SK-MEL-5 (cell line): ENCODE measurements at regions not wholly inside any gene's neighbourhood (a gene's known extent, or its start where the extent isn't known, plus 50 kb on each side); places are given as distances from the start of the nearest gene placed in this dataset.
A peak's percentile ranks its signal among the peaks of the same experiment; 100 is the strongest.
"Not testable (repeated sequence)": the region's sequence is repeated elsewhere in the genome, so short reads cannot be mapped to it uniquely, and the experiment has no call there.

Source experiments
- DNase-seq: peaks from one replicate; pipeline ENCODE4 v3.0.0-alpha.2; 2016; ENCODE audit warnings: low read depth, low spot score
- in situ Hi-C: cut with HindIII; loops from 2 replicates; pipeline ENCODE4 v1.10.0; 2016; ENCODE audit warnings: low sequenced_read_pairs, high pct_unique_total_duplicates, low pct_unique_long_range_greater_than_20kb

GRCh38 chr12:74018849-74019248, 518.8 kb upstream of the ATXN7L3B start:
- no peak for DNase-seq
- in situ Hi-C loops = no loop called here

- peak; percentile 93 for DNase-seq
- in situ Hi-C loops = no loop called here
These were observed 515.7 kb upstream of the ATXN7L3B start for GRCh38 chr12:74021937-74022336.

- DNase-seq = no peak
- in situ Hi-C loops = no loop called here
These were observed 506.6 kb upstream of the ATXN7L3B start for GRCh38 chr12:74031045-74031444.

GRCh38 chr12:74033531-74033930, 504.1 kb upstream of the ATXN7L3B start:
- in situ Hi-C loops = no loop called here
- DNase-seq = no peak

- DNase-seq, in situ Hi-C loops: not testable (repeated sequence)
These were observed 498.5 kb upstream of the ATXN7L3B start for GRCh38 chr12:74039138-74039537.

GRCh38 chr12:74043343-74043742, 494.3 kb upstream of the ATXN7L3B start:
- in situ Hi-C loops = no loop called here
- DNase-seq = peak; percentile 21

- in situ Hi-C loops = no loop called here
- no peak for DNase-seq
These were observed 488.3 kb upstream of the ATXN7L3B start for GRCh38 chr12:74049348-74049747.

GRCh38 chr12:74051848-74052247, 485.8 kb upstream of the ATXN7L3B start:
- DNase-seq = no peak
- in situ Hi-C loops = no loop called here

- DNase-seq = no peak
- in situ Hi-C loops = no loop called here
These were observed 471.2 kb upstream of the ATXN7L3B start for GRCh38 chr12:74066476-74066875.

GRCh38 chr12:74071182-74071581, 466.5 kb upstream of the ATXN7L3B start:
- in situ Hi-C loops = no loop called here
- no peak for DNase-seq

- in situ Hi-C loops = no loop called here
- no peak for DNase-seq
These were observed 460.7 kb upstream of the ATXN7L3B start for GRCh38 chr12:74076918-74077317.

GRCh38 chr12:74105434-74105833, 432.2 kb upstream of the ATXN7L3B start:
- in situ Hi-C loops = no loop called here
- DNase-seq = no peak

GRCh38 chr12:74108729-74109128, 428.9 kb upstream of the ATXN7L3B start:
- DNase-seq = no peak
- in situ Hi-C loops = no loop called here

GRCh38 chr12:74111688-74112360, 425.8 kb upstream of the ATXN7L3B start:
- in situ Hi-C loops = no loop called here
- peak; percentile 73 for DNase-seq

GRCh38 chr12:74119811-74120362, 417.7 kb upstream of the ATXN7L3B start:
- in situ Hi-C loops = no loop called here
- no peak for DNase-seq

GRCh38 chr12:74120644-74121043, 417.0 kb upstream of the ATXN7L3B start:
- in situ Hi-C loops = no loop called here
- no peak for DNase-seq

GRCh38 chr12:74129702-74130101, 407.9 kb upstream of the ATXN7L3B start:
- in situ Hi-C loops = no loop called here
- DNase-seq = no peak

- no peak for DNase-seq
- in situ Hi-C loops = no loop called here
These were observed 393.2 kb upstream of the ATXN7L3B start for GRCh38 chr12:74144396-74144795.

GRCh38 chr12:74145328-74145727, 392.3 kb upstream of the ATXN7L3B start:
- DNase-seq = no peak

GRCh38 chr12:74148849-74149248, 388.8 kb upstream of the ATXN7L3B start:
- in situ Hi-C loops = no loop called here
- no peak for DNase-seq

More at GRCh38 chr12:74145328-74145727, 392.3 kb upstream of the ATXN7L3B start:
- in situ Hi-C loops = no loop called here
